HG02642 (cell line): ENCODE measurements at regions not wholly inside any gene's neighbourhood (a gene's known extent, or its start where the extent isn't known, plus 50 kb on each side); places are given as distances from the start of the nearest gene placed in this dataset.
"Not testable (repeated sequence)": the region's sequence is repeated elsewhere in the genome, so short reads cannot be mapped to it uniquely, and the experiment has no call there.

Experiments
- ATAC-seq: cut with Tn5 transposase; IDR thresholded peaks from one replicate; pipeline ENCODE4 v1.9.1; 2021; ENCODE audit warnings: mild to moderate bottlenecking; ENCODE audit not compliant: unreplicated experiment, poor library complexity

DNA sequence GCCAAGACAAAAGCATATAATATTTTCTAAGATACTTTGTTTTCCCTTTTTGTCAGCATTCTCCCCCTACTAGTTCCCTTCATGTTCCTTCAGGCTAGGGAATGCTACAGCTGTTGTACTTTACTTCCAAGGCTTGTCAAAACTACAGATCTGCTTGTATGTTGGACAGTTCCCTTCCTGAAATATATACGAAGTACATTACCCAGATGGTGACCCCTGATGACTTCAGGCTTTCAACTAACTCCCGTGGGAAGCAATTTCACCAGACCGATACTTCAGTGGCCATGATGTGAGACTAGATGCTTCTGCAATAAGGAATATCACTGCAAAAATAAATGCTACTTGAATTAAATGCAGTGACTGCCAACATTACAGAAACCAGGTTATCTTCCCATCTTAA, 332.8 kb downstream of the SH2D1A start:
- no peak for ATAC-seq

- no peak for ATAC-seq
Observed at GRCh38 chrX:124680287-124680686, 333.9 kb downstream of the SH2D1A start.

DNA sequence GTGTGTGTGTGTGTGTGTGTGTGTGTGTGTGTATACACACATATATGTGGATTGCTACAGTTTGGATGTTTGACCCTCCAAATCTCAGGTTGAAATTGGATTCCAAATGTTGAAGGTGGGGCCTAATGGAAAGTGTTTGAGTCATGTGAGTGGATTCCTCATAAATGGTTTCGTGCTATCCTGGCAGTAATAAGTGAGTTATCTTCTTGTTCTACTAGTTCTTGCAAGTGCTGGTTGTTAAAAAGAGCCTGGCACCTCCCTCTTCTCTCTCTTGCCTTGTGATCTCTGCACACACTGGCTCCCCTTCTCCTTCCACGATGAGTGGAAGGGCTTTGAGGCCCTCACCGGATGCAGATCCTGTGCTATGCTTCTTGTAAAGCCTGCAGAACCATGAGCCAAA, 344.1 kb downstream of the SH2D1A start:
- no peak for ATAC-seq

- no peak for ATAC-seq
Observed at GRCh38 chrX:124699876-124700275, 353.5 kb downstream of the SH2D1A start.

- no peak for ATAC-seq
Observed at GRCh38 chrX:124717537-124717936, 371.2 kb downstream of the SH2D1A start.

DNA sequence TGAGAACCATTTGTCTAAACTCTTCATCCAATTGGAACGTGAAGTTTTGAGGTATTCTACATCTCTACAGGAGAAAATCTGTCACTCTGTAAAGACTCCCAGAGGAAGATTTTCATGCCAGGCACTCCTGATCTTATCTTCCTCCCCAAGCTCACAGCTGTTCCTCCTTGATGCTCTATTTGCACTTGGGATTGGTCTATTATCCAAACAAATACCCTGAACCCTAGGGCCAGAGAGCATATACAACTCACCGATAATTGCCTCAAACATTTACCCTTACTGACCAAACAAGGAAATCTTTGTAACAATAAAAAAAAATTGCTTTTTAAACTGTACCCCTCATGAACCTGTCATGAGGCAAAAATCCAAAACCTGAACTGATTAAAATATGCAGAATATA, 372.7 kb downstream of the SH2D1A start:
- no peak for ATAC-seq

DNA sequence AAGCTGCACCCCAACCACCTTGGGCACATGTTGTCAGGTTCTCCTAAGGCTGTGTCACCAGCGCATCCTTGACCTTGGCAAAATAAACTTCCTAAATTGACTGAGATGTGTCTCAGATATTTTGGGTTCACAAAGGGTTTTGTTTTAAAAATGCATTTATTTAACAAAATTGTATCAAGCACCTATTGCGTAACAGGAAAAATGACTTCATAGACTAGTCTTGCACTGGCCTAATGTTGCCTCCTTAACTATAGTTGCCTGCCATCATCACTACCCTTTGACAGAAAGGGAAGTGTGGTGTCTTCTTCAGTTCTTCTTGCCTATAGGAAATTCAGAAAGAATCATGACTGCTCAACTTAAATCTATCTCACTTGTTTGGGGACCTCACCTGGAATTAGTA, 374.2 kb downstream of the SH2D1A start:
- ATAC-seq = no peak

DNA sequence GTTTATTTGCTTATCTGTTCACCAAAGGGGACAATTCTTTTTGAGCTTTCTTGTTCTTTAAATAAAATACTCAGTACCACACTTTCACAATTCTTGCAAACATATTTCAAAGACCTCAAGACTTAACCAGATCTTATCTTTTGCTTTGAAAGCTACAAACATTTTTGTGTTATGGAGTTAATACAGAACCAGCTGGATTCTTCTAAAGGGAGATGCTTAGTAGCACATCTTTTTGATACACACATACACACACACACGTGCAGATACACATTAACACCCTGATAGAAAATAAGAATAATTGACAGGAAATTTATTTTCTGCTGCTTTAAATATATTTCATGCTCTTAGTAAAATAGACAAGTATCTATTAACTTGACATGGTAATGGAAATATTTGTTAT, 379.1 kb downstream of the SH2D1A start:
- ATAC-seq = no peak

GRCh38 chrX:124726292-124726691, 379.9 kb downstream of the SH2D1A start:
- no peak for ATAC-seq

DNA sequence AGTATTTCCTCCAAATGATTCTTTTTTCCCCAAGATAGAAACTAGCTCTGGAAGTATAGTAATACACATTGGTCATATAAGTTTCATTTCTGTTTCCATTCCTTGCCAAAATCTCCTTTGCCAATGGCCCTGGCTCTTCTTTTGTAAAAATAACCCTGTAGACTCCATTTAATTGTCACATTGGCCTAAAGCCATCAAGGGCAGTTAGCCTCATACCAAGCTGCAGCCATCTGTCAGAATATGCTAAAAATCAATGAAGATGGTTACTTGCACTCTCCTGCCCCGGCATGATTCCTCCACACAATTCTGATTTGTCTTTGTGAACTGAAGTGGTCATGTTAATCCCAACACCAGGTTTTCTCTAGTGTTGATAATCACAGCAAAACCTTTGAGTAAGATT, 380.5 kb downstream of the SH2D1A start:
- ATAC-seq = no peak

DNA sequence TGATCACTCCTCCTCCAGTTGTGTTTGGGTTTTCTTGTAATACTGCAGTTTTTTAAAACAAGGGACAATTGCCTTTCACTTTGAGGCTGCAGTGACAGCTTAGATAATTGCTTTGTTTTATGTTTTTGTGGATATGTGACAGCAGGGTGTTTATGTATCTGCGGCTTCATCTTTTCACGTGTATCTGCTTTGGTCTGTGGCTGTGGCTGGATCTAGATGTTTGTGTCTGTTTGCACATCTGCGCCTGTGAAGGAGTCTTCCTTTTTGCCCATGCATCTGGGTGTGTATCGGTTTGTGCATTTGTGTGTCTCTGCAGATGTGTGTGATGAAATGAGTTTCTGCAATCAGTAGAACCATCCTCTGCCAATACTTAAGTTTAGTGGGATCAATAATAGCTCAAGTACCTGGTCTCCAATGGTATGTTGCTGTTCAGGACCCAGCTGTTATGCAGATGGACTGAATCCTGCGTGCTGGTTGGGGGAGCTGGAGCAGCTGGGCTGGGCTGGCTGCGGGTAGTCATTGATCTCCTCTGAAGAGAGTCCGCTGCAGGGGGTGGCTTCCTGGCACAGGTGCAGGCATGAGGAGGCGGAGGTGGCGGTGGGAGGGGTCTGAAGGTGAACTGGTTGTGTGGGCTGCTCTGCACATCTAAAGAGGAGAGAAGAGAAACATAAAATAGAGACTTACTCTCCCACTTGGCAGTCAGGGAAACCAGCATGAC, 390.3 kb downstream of the SH2D1A start:
- no peak for ATAC-seq

GRCh38 chrX:124737771-124738170, 391.4 kb downstream of the SH2D1A start:
- ATAC-seq = no peak

DNA sequence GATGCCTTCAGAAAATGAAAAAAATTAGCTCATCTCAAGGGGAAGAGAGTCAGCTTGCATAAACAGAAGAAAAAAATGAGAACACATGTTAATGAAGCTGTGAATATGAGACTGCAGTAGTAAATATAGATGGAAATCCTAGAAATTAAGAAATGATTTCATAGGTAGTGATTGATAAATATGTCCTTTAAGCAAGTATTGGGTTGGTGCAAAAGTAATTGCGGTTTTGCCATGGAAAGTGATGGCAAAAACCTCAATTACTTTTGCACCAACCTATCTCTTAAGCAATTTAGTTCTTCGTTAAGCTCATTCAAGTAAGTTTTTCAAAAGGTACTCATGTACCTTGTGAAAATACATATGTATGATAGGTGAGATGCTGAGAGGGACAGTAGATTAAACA, 400.9 kb downstream of the SH2D1A start:
- ATAC-seq = no peak

GRCh38 chrX:124764354-124764753, 418.0 kb downstream of the SH2D1A start:
- no peak for ATAC-seq

DNA sequence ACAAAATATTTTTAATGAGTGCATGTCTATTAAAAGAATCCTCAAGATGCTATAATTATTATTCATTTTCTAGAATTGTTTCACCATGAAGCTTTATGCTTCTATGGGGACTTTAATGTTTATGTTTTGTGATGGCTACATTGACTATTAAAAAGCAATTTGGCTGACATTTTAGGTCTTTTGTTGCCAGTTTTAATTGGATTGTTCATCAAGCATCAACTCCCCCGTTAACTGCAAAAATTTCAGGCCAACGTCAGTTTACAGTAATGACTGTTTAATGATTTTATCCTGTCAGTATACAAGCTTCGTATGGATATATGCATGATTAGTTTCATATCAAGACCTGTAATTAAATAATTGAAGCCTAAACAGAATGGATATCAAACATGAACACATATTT, 422.8 kb downstream of the SH2D1A start:
- no peak for ATAC-seq

GRCh38 chrX:124771292-124771691, 424.9 kb downstream of the SH2D1A start:
- no peak for ATAC-seq

DNA sequence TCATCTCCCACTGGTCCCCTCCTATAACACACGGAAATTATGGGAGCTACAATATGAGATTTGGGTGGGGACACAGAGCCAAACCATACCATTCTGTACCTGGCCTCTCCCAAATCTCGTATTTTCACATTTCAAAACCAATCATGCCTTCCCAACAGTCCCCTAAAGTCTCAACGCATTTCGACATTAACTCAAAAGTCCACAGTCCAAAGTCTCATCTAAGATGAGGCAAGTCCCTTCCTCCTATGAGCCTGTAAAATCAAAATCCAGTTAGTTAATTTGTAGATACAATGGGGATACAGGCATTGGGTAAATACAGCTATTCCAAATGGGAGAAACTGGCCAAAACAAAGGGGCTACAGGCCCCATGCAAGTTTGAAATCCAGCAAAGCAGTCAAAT, 441.9 kb downstream of the SH2D1A start:
- ATAC-seq = not testable (repeated sequence)

DNA sequence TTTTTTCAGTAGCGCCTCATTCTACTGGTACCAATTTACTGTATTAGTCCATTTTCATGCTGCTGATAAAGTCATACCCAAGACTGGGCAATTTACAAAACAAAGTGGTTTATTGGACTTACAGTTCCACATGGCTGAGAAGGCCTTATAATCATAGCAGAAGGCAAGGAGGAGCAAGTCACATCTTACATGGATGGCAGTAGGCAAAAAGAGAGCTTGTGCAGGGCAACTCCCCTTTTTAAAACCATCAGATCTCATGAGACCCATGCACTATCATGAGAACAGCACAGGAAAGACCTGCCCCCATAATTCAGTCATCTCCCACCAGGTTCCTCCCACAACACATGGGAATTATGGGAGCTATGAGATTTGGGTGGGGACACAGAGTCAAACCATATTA, 443.5 kb downstream of the SH2D1A start:
- ATAC-seq = not testable (repeated sequence)

DNA sequence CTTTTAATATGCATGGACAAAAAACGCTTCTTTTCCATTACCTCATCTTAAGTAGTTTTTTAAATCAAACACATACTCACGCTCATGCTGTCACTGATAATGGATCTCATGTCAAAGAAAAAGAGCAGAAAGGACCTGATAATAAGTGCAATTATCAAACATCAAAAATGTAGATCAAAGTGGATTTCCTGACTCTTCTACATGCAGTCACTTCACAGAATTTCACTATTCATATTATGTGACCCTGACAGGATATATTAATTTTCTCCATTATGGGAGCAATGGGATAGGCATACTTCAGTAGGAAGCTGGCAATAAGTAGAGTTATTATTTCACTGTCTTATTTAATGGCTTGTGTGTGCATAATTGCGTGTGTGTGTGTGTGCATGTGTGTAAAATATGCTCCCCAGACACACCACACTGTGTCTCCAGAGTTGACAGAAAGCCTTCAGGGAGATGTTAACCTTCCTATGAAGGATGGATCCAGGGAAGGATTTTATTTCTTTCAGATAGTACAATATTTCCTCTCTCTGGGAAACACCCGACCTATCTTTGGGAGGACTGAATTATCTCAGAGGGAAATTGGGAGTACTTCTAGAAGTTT, 445.2 kb downstream of the SH2D1A start:
- ATAC-seq = no peak

DNA sequence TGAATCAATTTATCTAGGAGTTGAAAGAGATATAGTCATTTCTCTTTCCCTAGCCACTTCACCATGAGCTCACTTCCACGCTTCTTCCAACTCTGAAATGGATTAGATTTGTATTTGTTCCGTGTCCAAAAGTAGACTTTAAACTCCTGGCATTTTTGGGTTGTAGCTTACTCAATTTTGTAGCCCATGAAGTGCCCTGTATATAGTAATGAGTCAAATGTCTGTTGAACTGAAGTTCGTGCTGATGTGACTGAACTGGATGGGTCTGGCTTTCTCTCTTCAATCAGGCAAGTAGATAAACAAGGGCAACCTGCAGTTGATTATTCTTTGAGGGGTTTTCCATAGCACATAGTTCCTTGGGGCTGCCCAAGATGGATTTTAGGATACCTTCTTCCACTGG, 450.6 kb downstream of the SH2D1A start:
- ATAC-seq = no peak

DNA sequence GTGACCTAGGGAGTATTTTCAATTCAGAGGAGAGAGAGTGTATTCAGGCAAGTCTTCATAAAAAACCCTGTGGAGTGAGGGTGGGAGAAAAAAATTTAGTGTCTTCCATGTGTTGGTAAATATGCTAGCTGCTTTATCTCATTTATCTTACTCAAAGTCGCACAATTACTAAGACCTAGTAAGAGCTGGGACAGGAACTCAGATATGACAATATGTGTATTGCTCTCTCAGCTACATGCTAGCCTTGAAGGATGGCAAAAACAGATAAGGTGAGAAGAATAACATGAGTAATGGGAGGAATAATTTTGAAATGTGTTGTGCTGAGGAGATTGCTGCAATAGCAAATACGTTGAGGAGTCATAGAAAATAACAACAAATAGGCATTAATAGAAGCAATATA, 458.6 kb downstream of the SH2D1A start:
- no peak for ATAC-seq

- no peak for ATAC-seq
Observed at GRCh38 chrX:124805486-124805885, 459.1 kb downstream of the SH2D1A start.
